AG10803 (cell line): ENCODE measurements at regions not wholly inside any gene's neighbourhood (a gene's known extent, or its start where the extent isn't known, plus 50 kb on each side); places are given as distances from the start of the nearest gene placed in this dataset.

Experiments used
- DNase-seq: peaks from one replicate; pipeline ENCODE4 v3.0.0; 2010; ENCODE audit warnings: low read depth
- H3K4me3 ChIP-seq: 2 replicates; pipeline ENCODE4 v1.5.1; 2011; ENCODE audit warnings: mild to moderate bottlenecking, low read length, control low read depth
- CTCF ChIP-seq: conservative IDR thresholded peaks from 2 replicates; pipeline ENCODE4 v1.5.1; 2011; ENCODE audit warnings: mild to moderate bottlenecking, low read length, control low read depth, inconsistent platforms

DNA sequence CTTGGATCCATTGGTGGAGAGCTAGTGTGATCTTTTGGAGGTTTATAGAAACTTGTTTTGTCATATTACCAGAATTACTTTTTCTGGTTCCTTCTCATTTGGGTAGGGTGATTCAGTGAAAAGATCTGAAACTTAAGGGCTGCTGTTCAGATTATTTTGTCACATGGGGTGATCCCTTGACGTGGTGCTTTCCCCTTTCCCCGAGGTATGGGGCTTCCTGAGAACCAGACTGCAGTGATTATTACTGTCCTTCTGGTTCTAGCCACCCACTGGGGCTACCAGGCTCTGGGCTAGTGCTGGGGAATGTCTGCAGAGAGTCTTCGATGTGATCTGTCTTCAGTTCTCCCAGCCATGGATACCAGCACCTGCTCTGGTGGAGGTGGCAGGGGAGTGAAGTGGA lies 1030.0 kb downstream of the GRM8 start:
- TF ChIP-seq CTCF, result no peak
- DNase-seq, result no peak

GRCh38 chr7:126215785-126216184 lies 1037.0 kb downstream of the GRM8 start:
- no peak for TF ChIP-seq CTCF
- no peak overlapping the region for H3K4me3 ChIP-seq
- DNase-seq, result no peak

More for the DNA sequence above, 1030.0 kb downstream of the GRM8 start:
- no peak overlapping the region for H3K4me3 ChIP-seq

- DNase-seq, result no peak
- no peak for TF ChIP-seq CTCF
- no peak overlapping the region for H3K4me3 ChIP-seq
Observed at GRCh38 chr7:126213876-126214275, 1038.9 kb downstream of the GRM8 start.

DNA sequence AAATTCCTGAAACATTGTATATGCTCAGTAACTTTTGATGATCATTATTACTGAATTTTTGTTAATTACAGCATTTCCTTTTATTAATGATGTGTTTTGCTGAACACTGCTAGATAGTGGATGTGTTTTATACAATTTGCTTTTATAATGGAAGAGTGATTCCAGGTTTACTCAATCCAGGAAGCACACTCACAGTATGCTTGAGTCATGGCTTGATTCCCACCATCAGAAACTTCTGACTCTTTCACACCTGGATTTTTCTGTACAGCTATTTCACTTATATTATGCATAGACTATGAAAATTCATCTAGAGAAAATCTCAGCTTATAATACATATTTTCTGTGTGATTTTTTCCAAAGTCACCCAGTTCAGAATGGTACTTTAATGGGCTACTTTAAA lies 1040.9 kb downstream of the GRM8 start:
- H3K4me3 ChIP-seq, result no peak overlapping the region
- TF ChIP-seq CTCF, result no peak
- no peak for DNase-seq

DNA sequence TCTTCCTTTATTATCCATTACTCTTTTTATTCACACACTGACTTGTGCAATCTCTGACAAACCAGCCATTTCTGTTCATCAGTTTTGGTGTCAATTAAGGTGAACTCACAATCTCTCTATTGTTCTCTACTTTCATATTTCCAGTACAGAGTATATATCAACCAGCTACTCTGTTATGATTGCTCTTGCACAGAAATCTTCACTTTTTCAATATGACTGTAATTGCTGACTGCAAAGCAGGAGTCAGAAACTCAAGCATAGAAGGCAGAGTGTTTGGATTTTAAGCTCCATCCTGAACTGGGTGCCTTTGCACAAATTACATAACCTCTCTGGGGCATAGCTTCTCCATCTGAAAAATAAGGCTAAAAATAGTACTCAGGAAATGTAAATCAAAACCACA lies 1042.0 kb downstream of the GRM8 start:
- no peak overlapping the region for H3K4me3 ChIP-seq
- no peak for DNase-seq
- no peak for TF ChIP-seq CTCF

DNA sequence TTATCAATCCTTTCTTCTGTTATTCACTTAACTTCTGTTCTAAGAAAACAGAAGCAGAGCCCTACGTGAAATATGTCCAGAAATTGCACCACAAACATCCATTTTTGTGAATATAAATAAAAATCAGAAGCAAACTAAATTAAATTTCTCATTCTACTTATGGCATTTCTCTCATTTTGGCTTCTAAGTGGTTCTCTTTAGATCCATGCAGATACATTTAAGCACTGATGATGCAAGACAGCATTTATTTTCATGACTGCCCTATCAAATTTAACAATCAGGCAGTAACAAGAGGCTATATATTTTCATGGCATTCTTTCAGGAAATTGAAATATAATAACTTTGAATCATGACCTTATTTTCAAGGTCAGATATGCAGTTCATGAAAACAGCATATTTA lies 1049.6 kb downstream of the GRM8 start:
- no peak overlapping the region for H3K4me3 ChIP-seq
- TF ChIP-seq CTCF, result no peak
- DNase-seq, result no peak

GRCh38 chr7:126202177-126202576 lies 1050.6 kb downstream of the GRM8 start:
- no peak for DNase-seq
- no peak for TF ChIP-seq CTCF
- H3K4me3 ChIP-seq, result no peak overlapping the region
